ENCODE measurements at regions not wholly inside any gene's neighbourhood (a gene's known extent, or its start where the extent isn't known, plus 50 kb on each side); places are given as distances from the start of the nearest gene placed in this dataset.
"Not testable (repeated sequence)": the region's sequence is repeated elsewhere in the genome, so short reads cannot be mapped to it uniquely, and the experiment has no call there.

DNA sequence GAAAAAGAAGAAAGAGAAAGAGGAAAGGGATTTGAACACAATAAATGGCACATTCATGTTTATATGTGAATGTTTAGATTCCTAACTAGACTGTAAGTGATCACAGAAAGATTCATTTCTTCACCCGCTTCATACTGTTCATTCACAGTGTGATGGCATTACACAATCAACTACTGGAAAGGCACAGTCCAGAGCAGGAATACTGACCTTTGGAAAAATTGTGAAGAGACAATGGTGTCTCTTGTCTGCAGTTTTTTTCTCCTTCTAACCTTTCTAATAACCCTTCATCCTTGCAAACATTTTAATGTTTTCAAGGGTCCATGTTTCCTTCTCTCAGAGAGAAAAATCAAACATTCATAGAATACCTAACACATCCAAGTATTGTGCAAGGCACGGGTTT is 180.9 kb upstream of the SOX14 start:
- no peak for FAIRE-seq
- Histone ChIP-seq H3K4me2 (no peak overlapping the region), H3K4me1 (no peaks in the 10 kb centered on the region), H3K9me3 (no peaks in the 10 kb centered on the region), H3K27ac (no peak overlapping the region), H3K4me3 (no peak overlapping the region)
- no peak for TF ChIP-seq MAFK (IDR thresholded peaks at IDR 0.05; ENCODE audit: partially characterized antibody)
- TF ChIP-seq ZSCAN20 (CRISPR knock-in tag; IDR thresholded peaks at IDR 0.05) = no peak
- no peak for TF ChIP-seq MAZ (IDR thresholded peaks at IDR 0.05; ENCODE audit: borderline replicate concordance, low read depth, low read length)
- TF ChIP-seq EHMT2 (IDR thresholded peaks at IDR 0.05; ENCODE audit: low read depth) = no peak
- TF ChIP-seq, protein P1, sequence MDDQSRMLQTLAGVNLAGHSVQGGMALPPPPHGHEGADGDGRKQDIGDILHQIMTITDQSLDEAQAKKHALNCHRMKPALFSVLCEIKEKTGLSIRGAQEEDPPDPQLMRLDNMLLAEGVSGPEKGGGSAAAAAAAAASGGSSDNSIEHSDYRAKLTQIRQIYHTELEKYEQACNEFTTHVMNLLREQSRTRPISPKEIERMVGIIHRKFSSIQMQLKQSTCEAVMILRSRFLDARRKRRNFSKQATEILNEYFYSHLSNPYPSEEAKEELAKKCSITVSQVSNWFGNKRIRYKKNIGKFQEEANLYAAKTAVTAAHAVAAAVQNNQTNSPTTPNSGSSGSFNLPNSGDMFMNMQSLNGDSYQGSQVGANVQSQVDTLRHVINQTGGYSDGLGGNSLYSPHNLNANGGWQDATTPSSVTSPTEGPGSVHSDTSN (IDR thresholded peaks at IDR 0.05) = no peak
- TF ChIP-seq EHF (CRISPR knock-in tag; IDR thresholded peaks at IDR 0.05) = no peak
- TF ChIP-seq KDM1A (IDR thresholded peaks at IDR 0.05; ENCODE audit: low read depth) = no peak
- TF ChIP-seq TP53 (CRISPR knock-in tag; IDR thresholded peaks at IDR 0.05) = no peak
- TF ChIP-seq, protein P2, sequence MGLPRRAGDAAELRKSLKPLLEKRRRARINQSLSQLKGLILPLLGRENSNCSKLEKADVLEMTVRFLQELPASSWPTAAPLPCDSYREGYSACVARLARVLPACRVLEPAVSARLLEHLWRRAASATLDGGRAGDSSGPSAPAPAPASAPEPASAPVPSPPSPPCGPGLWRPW (IDR thresholded peaks at IDR 0.05) = no peak
- TF ChIP-seq, protein P3, sequence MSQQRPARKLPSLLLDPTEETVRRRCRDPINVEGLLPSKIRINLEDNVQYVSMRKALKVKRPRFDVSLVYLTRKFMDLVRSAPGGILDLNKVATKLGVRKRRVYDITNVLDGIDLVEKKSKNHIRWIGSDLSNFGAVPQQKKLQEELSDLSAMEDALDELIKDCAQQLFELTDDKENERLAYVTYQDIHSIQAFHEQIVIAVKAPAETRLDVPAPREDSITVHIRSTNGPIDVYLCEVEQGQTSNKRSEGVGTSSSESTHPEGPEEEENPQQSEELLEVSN (IDR thresholded peaks at IDR 0.05; ENCODE audit: borderline replicate concordance, low read depth) = no peak
- TF ChIP-seq KDM5A (IDR thresholded peaks at IDR 0.05) = no peak
- TF ChIP-seq SMC3 (IDR thresholded peaks at IDR 0.05) = no peak
- no peak for TF ChIP-seq CHD2 (IDR thresholded peaks at IDR 0.05; ENCODE audit: low read length, partially characterized antibody)
- TF ChIP-seq, protein P4, sequence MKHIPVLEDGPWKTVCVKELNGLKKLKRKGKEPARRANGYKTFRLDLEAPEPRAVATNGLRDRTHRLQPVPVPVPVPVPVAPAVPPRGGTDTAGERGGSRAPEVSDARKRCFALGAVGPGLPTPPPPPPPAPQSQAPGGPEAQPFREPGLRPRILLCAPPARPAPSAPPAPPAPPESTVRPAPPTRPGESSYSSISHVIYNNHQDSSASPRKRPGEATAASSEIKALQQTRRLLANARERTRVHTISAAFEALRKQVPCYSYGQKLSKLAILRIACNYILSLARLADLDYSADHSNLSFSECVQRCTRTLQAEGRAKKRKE (CRISPR knock-in tag; IDR thresholded peaks at IDR 0.05; ENCODE audit: low read depth) = no peak
- no peak for TF ChIP-seq HOXB5 (CRISPR knock-in tag; IDR thresholded peaks at IDR 0.05)
- no peak for TF ChIP-seq NFE2L2 (conservative IDR thresholded peaks at IDR 0.05; ENCODE audit: low read length)
- no peak for TF ChIP-seq ESRRA (IDR thresholded peaks at IDR 0.05; ENCODE audit: borderline replicate concordance, low read length)
- TF ChIP-seq, protein P5, sequence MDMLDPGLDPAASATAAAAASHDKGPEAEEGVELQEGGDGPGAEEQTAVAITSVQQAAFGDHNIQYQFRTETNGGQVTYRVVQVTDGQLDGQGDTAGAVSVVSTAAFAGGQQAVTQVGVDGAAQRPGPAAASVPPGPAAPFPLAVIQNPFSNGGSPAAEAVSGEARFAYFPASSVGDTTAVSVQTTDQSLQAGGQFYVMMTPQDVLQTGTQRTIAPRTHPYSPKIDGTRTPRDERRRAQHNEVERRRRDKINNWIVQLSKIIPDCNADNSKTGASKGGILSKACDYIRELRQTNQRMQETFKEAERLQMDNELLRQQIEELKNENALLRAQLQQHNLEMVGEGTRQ (IDR thresholded peaks at IDR 0.05) = no peak
- DNase-seq (ENCODE audit: low read depth in 1 of 2, low spot score in 1 of 2) = no peak
- 0% methylated on average over 2 of the region's 2 CpGs for WGBS (ENCODE audit: missing lambda C conversion rate)
- CTCF ChIA-PET = no interaction called here
- ATAC-seq = no peak
- POLR2A ChIA-PET = no interaction called here

DNA sequence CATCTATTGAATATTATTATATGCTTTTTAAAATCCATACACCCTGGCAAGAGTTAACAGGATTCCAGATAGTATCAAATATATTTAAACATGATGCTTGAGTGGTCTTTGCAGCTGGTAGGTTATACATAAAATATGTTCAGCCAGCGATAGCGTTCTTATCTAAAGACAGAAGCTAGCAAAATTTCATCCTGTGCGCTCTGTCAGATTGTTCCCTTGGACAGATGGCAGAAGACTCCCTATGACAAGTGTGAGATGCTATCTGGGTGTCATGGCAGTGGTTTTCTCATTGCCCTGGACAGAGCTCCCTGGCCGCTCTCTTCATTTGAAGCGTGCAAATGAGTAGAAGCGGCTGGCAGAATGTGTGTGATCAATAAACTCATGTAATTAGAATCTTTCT is 175.2 kb upstream of the SOX14 start:
- Histone ChIP-seq H3K27ac (no peak overlapping the region), H3K4me3 (no peak overlapping the region)
- TF ChIP-seq ZNF302 (CRISPR knock-in tag; IDR thresholded peaks at IDR 0.05) (no peak), ESRRA (IDR thresholded peaks at IDR 0.05; ENCODE audit: borderline replicate concordance, low read length) (no peak), EHF (CRISPR knock-in tag; IDR thresholded peaks at IDR 0.05) (no peak), HOXB5 (CRISPR knock-in tag; IDR thresholded peaks at IDR 0.05) (no peak), RARB (CRISPR knock-in tag; IDR thresholded peaks at IDR 0.05) (no peak), SREBF2 (IDR thresholded peaks at IDR 0.05) (no peak), CEBPB (IDR thresholded peaks at IDR 0.05) (no peak), GATA3 (IDR thresholded peaks at IDR 0.05; ENCODE audit: borderline replicate concordance) (no peak), KDM5A (IDR thresholded peaks at IDR 0.05) (no peak)
- TF ChIP-seq, protein P6, sequence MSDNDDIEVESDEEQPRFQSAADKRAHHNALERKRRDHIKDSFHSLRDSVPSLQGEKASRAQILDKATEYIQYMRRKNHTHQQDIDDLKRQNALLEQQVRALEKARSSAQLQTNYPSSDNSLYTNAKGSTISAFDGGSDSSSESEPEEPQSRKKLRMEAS (IDR thresholded peaks at IDR 0.05) = no peak
- TF ChIP-seq, protein P7, sequence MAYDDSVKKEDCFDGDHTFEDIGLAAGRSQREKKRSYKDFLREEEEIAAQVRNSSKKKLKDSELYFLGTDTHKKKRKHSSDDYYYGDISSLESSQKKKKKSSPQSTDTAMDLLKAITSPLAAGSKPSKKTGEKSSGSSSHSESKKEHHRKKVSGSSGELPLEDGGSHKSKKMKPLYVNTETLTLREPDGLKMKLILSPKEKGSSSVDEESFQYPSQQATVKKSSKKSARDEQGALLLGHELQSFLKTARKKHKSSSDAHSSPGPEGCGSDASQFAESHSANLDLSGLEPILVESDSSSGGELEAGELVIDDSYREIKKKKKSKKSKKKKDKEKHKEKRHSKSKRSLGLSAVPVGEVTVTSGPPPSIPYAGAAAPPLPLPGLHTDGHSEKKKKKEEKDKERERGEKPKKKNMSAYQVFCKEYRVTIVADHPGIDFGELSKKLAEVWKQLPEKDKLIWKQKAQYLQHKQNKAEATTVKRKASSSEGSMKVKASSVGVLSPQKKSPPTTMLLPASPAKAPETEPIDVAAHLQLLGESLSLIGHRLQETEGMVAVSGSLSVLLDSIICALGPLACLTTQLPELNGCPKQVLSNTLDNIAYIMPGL (CRISPR knock-in tag; IDR thresholded peaks at IDR 0.05; ENCODE audit: borderline replicate concordance) = no peak
- TF ChIP-seq, protein P5 (IDR thresholded peaks at IDR 0.05) = no peak

DNA sequence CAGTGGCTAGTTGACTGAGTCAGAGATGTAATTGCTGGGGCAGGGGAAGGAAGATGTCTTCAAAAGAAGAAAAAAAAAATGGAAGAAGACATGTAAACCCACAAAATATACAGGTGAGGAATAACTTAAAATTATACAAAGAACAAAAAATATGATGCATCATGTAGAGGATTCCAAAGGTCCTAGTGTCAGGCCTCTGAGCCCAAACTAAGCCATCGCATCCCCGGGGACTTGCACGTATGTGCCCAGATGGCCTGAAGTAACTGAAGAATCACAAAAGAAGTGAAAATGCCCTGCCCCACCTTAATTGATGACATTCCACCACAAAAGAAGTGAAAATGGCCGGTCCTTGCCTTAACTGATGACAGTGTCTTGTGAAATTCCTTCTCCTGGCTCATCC is 168.7 kb upstream of the SOX14 start:
- FAIRE-seq; H3K4me1 ChIP-seq; H3K4me2 ChIP-seq; H3K4me3 ChIP-seq; DNase-seq (ENCODE audit: low read depth in 1 of 2, low spot score in 1 of 2); ATAC-seq; POLR2A ChIA-PET; H3K9me3 ChIP-seq; H3K27ac ChIP-seq; CTCF ChIA-PET: not testable (repeated sequence)
- WGBS (ENCODE audit: missing lambda C conversion rate) = 66% methylated on average over 4 of the region's 4 CpGs

More for the DNA sequence above, 175.2 kb upstream of the SOX14 start:
- WGBS (ENCODE audit: missing lambda C conversion rate) = 23% methylated on average over 6 of the region's 6 CpGs
- ChIA-PET CTCF (no interaction called here), POLR2A (no interaction called here)
- Histone ChIP-seq H3K4me2 (no peak overlapping the region), H3K4me1 (no peaks in the 10 kb centered on the region), H3K9me3 (no peaks in the 10 kb centered on the region)
- ATAC-seq = no peak
- no peak for FAIRE-seq
- DNase-seq (ENCODE audit: low read depth in 1 of 2, low spot score in 1 of 2) = no peak

All from A549 (cell line).